CD4-positive, alpha-beta memory T cell (primary cell): ENCODE measurements at regions not wholly inside any gene's neighbourhood (a gene's known extent, or its start where the extent isn't known, plus 50 kb on each side); places are given as distances from the start of the nearest gene placed in this dataset.

Source experiments
- CTCF ChIA-PET: fragments of 350-600 bp; sonication (Branson Sonifier 250); formaldehyde crosslinking; loops from one replicate; lab custom pipeline; 2021; ENCODE audit warnings: inconsistent platforms; ENCODE audit not compliant: partially characterized antibody; lab: Charles Lee
- POLR2A ChIA-PET: fragments of 350-600 bp; sonication (Branson Sonifier 250); formaldehyde crosslinking; loops from one replicate; lab custom pipeline; 2021; ENCODE audit not compliant: partially characterized antibody; lab: Charles Lee
- DNase-seq, 5 donors: peaks; one replicate each; pipeline versions ENCODE4 v3.0.0 to v3.0.0-alpha.2; 2020 to 2022; ENCODE audit warnings: mixed read lengths in 1 of 5
- H3K27ac ChIP-seq: one replicate; pipeline ENCODE4 v1.7.0; 2013; ENCODE audit warnings: low read depth, low read length
- H3K27me3 ChIP-seq: 2 replicates; pipeline ENCODE4 v1.7.0; 2013; ENCODE audit warnings: mild to moderate bottlenecking, low read length, moderate library complexity; ENCODE audit not compliant: insufficient read depth
- H3K36me3 ChIP-seq: 2 replicates; pipeline ENCODE4 v1.7.0; 2013; ENCODE audit warnings: mild to moderate bottlenecking, low read length, moderate library complexity; ENCODE audit not compliant: insufficient read depth
- H3K4me1 ChIP-seq: 2 replicates; pipeline ENCODE4 v1.7.0; 2013; ENCODE audit warnings: mild to moderate bottlenecking, low read length, moderate library complexity; ENCODE audit not compliant: insufficient read depth
- H3K4me3 ChIP-seq, 2 donors: one replicate each; pipeline ENCODE4 v1.7.0; 2013; ENCODE audit warnings: low read length in 2 of 2, mild to moderate bottlenecking in 1 of 2
- H3K9me3 ChIP-seq, 2 donors: one replicate each; pipeline ENCODE4 v1.7.0; 2013; ENCODE audit warnings: low read length in 2 of 2, control low read depth in 1 of 2; ENCODE audit not compliant: control insufficient read depth in 1 of 2
- H3K27ac Mint-ChIP-seq, 7 donors: one replicate each; pipeline ENCODE4 v1.8.0; 2020 to 2021; ENCODE audit warnings: mixed read lengths in 7 of 7, mild to moderate bottlenecking in 6 of 7, inconsistent platforms in 3 of 7, moderate library complexity in 3 of 7
- H3K27me3 Mint-ChIP-seq, 2 donors: one replicate each; pipeline ENCODE4 v1.8.0; 2020 to 2021; ENCODE audit warnings: mixed read lengths in 2 of 2
- H3K36me3 Mint-ChIP-seq, 2 donors: one replicate each; pipeline ENCODE4 v1.8.0; 2020 to 2021; ENCODE audit warnings: mixed read lengths in 2 of 2, inconsistent platforms in 1 of 2, mild to moderate bottlenecking in 1 of 2
- H3K4me1 Mint-ChIP-seq, 4 donors: one replicate each; pipeline ENCODE4 v1.8.0; 2020 to 2021; ENCODE audit warnings: mixed read lengths in 4 of 4, mild to moderate bottlenecking in 1 of 4
- H3K4me3 Mint-ChIP-seq, 8 donors: one replicate each; pipeline ENCODE4 v1.8.0; 2020 to 2021; ENCODE audit warnings: mixed read lengths in 8 of 8, mild to moderate bottlenecking in 7 of 8, moderate library complexity in 6 of 8, inconsistent platforms in 3 of 8
- H3K9me3 Mint-ChIP-seq, 8 donors: one replicate each; pipeline ENCODE4 v1.8.0; 2020 to 2021; ENCODE audit warnings: mixed read lengths in 8 of 8, mild to moderate bottlenecking in 5 of 8, inconsistent platforms in 3 of 8, moderate library complexity in 1 of 8
- intact Hi-C: fragments of 100-400 bp; cut with micrococcal nuclease; formaldehyde crosslinking; loops from one replicate; pipeline ENCODE4 v1.15.1; 2023

- Histone ChIP-seq H3K36me3 (no peaks in the 10 kb centered on the region), H3K9me3 (no peaks in the 10 kb centered on the region), H3K4me3 (no peak overlapping the region), H3K27ac (no peak overlapping the region), H3K27me3 (no peaks in the 10 kb centered on the region), H3K4me1 (no peaks in the 10 kb centered on the region)
- DNase-seq = no peak
- no peaks in the 10 kb centered on the region for H3K36me3 Mint-ChIP-seq
- H3K9me3 Mint-ChIP-seq = peaks cover 5 to 21% (median 10%) of the 10 kb centered on the region in 8 donors
- H3K4me1 Mint-ChIP-seq = no peaks in the 10 kb centered on the region
- intact Hi-C loops = no loop called here
- no peaks in the 10 kb centered on the region for H3K27me3 Mint-ChIP-seq
- H3K4me3 Mint-ChIP-seq = no peak overlapping the region
- ChIA-PET CTCF (no interaction called here), POLR2A (no interaction called here)
- H3K27ac Mint-ChIP-seq = no peak overlapping the region
These were observed 309.8 kb downstream of the TAF11L14 start for GRCh38 chr5:17944046-17944445.

- H3K27me3 ChIP-seq = no peaks in the 10 kb centered on the region
- ChIA-PET CTCF (no interaction called here), POLR2A (no interaction called here)
- H3K4me3 ChIP-seq = no peak overlapping the region
- no peaks in the 10 kb centered on the region for H3K36me3 ChIP-seq
- H3K27ac ChIP-seq = no peak overlapping the region
- H3K9me3 Mint-ChIP-seq = peaks cover 4 to 32% (median 14%) of the 10 kb centered on the region in 8 donors
- no peaks in the 10 kb centered on the region for H3K9me3 ChIP-seq
- no peak for DNase-seq
- H3K4me3 Mint-ChIP-seq = no peak overlapping the region
- no peaks in the 10 kb centered on the region for H3K27me3 Mint-ChIP-seq
- no peaks in the 10 kb centered on the region for H3K4me1 ChIP-seq
- H3K27ac Mint-ChIP-seq = no peak overlapping the region
- intact Hi-C loops = no loop called here
- H3K36me3 Mint-ChIP-seq = no peaks in the 10 kb centered on the region
- no peaks in the 10 kb centered on the region for H3K4me1 Mint-ChIP-seq
These were observed 312.8 kb downstream of the TAF11L14 start for GRCh38 chr5:17947029-17947428.

- Histone ChIP-seq H3K9me3 (no peaks in the 10 kb centered on the region), H3K4me1 (no peaks in the 10 kb centered on the region), H3K27ac (no peak overlapping the region), H3K36me3 (no peaks in the 10 kb centered on the region), H3K27me3 (no peaks in the 10 kb centered on the region), H3K4me3 (no peak overlapping the region)
- H3K4me3 Mint-ChIP-seq = no peak overlapping the region
- no peak overlapping the region for H3K27ac Mint-ChIP-seq
- H3K36me3 Mint-ChIP-seq = no peaks in the 10 kb centered on the region
- peaks cover 2 to 33% (median 11%) of the 10 kb centered on the region in 8 donors for H3K9me3 Mint-ChIP-seq
- ChIA-PET CTCF (no interaction called here), POLR2A (no interaction called here)
- intact Hi-C loops = no loop called here
- no peaks in the 10 kb centered on the region for H3K4me1 Mint-ChIP-seq
- no peaks in the 10 kb centered on the region for H3K27me3 Mint-ChIP-seq
- peak in 1 of 5 donors; percentile 22 for DNase-seq
These were observed 317.3 kb downstream of the TAF11L14 start for GRCh38 chr5:17951392-17952169.

GRCh38 chr5:17952231-17952630 lies 318.0 kb downstream of the TAF11L14 start:
- Mint-ChIP-seq H3K4me1 (no peaks in the 10 kb centered on the region), H3K36me3 (no peaks in the 10 kb centered on the region), H3K4me3 (no peak overlapping the region), H3K9me3 (peaks cover 4 to 33% (median 12%) of the 10 kb centered on the region in 8 donors), H3K27me3 (no peaks in the 10 kb centered on the region), H3K27ac (no peak overlapping the region)
- no peaks in the 10 kb centered on the region for H3K4me1 ChIP-seq
- no peaks in the 10 kb centered on the region for H3K27me3 ChIP-seq
- ChIA-PET CTCF (no interaction called here), POLR2A (no interaction called here)
- no peaks in the 10 kb centered on the region for H3K9me3 ChIP-seq
- no peak for DNase-seq
- no peak overlapping the region for H3K4me3 ChIP-seq
- no peaks in the 10 kb centered on the region for H3K36me3 ChIP-seq
- intact Hi-C loops = no loop called here
- no peak overlapping the region for H3K27ac ChIP-seq

- no peak overlapping the region for H3K27ac Mint-ChIP-seq
- Histone ChIP-seq H3K27me3 (no peaks in the 10 kb centered on the region), H3K9me3 (no peaks in the 10 kb centered on the region), H3K4me1 (no peaks in the 10 kb centered on the region), H3K4me3 (no peak overlapping the region), H3K27ac (no peak overlapping the region), H3K36me3 (no peaks in the 10 kb centered on the region)
- no peak overlapping the region for H3K4me3 Mint-ChIP-seq
- H3K4me1 Mint-ChIP-seq = no peaks in the 10 kb centered on the region
- POLR2A ChIA-PET = no interaction called here
- no peaks in the 10 kb centered on the region for H3K27me3 Mint-ChIP-seq
- CTCF ChIA-PET = no interaction called here
- H3K36me3 Mint-ChIP-seq = no peaks in the 10 kb centered on the region
- intact Hi-C loops = no loop called here
- no peak for DNase-seq
- peaks cover 6 to 23% (median 14%) of the 10 kb centered on the region in 8 donors for H3K9me3 Mint-ChIP-seq
These were observed 329.8 kb downstream of the TAF11L14 start for GRCh38 chr5:17964067-17964466.

GRCh38 chr5:17966640-17967402 lies 332.6 kb downstream of the TAF11L14 start:
- peaks cover 7 to 19% (median 15%) of the 10 kb centered on the region in 8 donors for H3K9me3 Mint-ChIP-seq
- peak in 1 of 5 donors; percentile 22 for DNase-seq
- no peaks in the 10 kb centered on the region for H3K27me3 Mint-ChIP-seq
- Histone ChIP-seq H3K4me3 (no peak overlapping the region), H3K4me1 (no peaks in the 10 kb centered on the region), H3K27me3 (no peaks in the 10 kb centered on the region), H3K27ac (no peak overlapping the region), H3K9me3 (no peaks in the 10 kb centered on the region), H3K36me3 (no peaks in the 10 kb centered on the region)
- POLR2A ChIA-PET = no interaction called here
- H3K4me3 Mint-ChIP-seq = no peak overlapping the region
- H3K4me1 Mint-ChIP-seq = no peaks in the 10 kb centered on the region
- H3K36me3 Mint-ChIP-seq = no peaks in the 10 kb centered on the region
- CTCF ChIA-PET = no interaction called here
- intact Hi-C loops = no loop called here
- no peak overlapping the region for H3K27ac Mint-ChIP-seq

GRCh38 chr5:17976404-17976803 lies 342.1 kb downstream of the TAF11L14 start:
- CTCF ChIA-PET = no interaction called here
- intact Hi-C loops = no loop called here

More at GRCh38 chr5:17976404-17976803, 342.1 kb downstream of the TAF11L14 start:
- Histone ChIP-seq H3K36me3 (no peaks in the 10 kb centered on the region), H3K27me3 (no peaks in the 10 kb centered on the region), H3K9me3 (no peaks in the 10 kb centered on the region), H3K27ac (no peak overlapping the region), H3K4me3 (no peak overlapping the region), H3K4me1 (no peaks in the 10 kb centered on the region)
- Mint-ChIP-seq H3K9me3 (peaks cover 0 to 15% (median 6%) of the 10 kb centered on the region in 8 donors), H3K36me3 (no peaks in the 10 kb centered on the region), H3K27me3 (no peaks in the 10 kb centered on the region), H3K27ac (no peak overlapping the region), H3K4me3 (no peak overlapping the region), H3K4me1 (no peaks in the 10 kb centered on the region)
- POLR2A ChIA-PET = no interaction called here
- no peak for DNase-seq
